ENCODE measurements at regions not wholly inside any gene's neighbourhood (a gene's known extent, or its start where the extent isn't known, plus 50 kb on each side); places are given as distances from the start of the nearest gene placed in this dataset.
A peak's percentile ranks its signal among the peaks of the same experiment; 100 is the strongest.

DNA sequence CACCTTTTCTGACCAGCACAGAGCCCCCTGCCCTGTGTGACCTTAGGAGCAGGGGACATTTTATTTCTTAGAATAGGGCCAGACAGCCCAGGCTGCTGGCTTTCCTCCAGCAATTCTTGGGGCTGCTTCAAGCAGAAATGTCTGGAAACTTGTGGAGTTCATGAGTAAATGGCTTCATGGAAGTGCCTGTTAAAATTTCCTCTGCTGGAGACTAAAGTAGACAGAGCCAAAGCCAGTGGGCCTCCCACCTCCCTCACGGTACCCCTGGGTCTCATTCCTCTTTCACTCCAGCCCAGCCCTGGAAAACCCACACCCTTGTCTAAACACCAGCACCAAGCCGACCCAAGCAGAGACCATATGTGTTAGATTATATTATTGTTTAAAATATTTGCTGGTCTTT is 505.5 kb upstream of the ZMIZ1 start:
- POLR2A ChIA-PET: no interaction called here

GRCh38 chr10:78565841-78566240 is 502.9 kb upstream of the ZMIZ1 start:
- TF ChIP-seq MEF2A (IDR thresholded peaks at IDR 0.05; ENCODE audit: borderline replicate concordance, low read depth): no peak
- no peak for TF ChIP-seq SIN3A (IDR thresholded peaks at IDR 0.05; ENCODE audit: borderline replicate concordance, low read depth, low read length)
- TF ChIP-seq FOXM1 (IDR thresholded peaks at IDR 0.05; ENCODE audit: low read depth): no peak
- TF ChIP-seq RAD21 (IDR thresholded peaks at IDR 0.05; ENCODE audit: low read length): no peak
- no peak for TF ChIP-seq RCOR1 (IDR thresholded peaks at IDR 0.05; ENCODE audit: low read length)
- TF ChIP-seq, protein P1, sequence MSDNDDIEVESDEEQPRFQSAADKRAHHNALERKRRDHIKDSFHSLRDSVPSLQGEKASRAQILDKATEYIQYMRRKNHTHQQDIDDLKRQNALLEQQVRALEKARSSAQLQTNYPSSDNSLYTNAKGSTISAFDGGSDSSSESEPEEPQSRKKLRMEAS (IDR thresholded peaks at IDR 0.05; ENCODE audit: low read depth): no peak
- TF ChIP-seq EZH2phosphoT487 (IDR thresholded peaks at IDR 0.05; ENCODE audit: borderline replicate concordance, low read depth): no peak
- TF ChIP-seq, protein P2, sequence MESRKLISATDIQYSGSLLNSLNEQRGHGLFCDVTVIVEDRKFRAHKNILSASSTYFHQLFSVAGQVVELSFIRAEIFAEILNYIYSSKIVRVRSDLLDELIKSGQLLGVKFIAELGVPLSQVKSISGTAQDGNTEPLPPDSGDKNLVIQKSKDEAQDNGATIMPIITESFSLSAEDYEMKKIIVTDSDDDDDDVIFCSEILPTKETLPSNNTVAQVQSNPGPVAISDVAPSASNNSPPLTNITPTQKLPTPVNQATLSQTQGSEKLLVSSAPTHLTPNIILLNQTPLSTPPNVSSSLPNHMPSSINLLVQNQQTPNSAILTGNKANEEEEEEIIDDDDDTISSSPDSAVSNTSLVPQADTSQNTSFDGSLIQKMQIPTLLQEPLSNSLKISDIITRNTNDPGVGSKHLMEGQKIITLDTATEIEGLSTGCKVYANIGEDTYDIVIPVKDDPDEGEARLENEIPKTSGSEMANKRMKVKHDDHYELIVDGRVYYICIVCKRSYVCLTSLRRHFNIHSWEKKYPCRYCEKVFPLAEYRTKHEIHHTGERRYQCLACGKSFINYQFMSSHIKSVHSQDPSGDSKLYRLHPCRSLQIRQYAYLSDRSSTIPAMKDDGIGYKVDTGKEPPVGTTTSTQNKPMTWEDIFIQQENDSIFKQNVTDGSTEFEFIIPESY (IDR thresholded peaks at IDR 0.05; ENCODE audit: borderline replicate concordance, low read depth): no peak
- TF ChIP-seq JUND (IDR thresholded peaks at IDR 0.05): no peak
- TF ChIP-seq RXRA (IDR thresholded peaks at IDR 0.05; ENCODE audit: borderline replicate concordance, low read depth): no peak
- TF ChIP-seq YY1 (IDR thresholded peaks at IDR 0.05; ENCODE audit: low read depth): no peak
- TF ChIP-seq GATA2 (CRISPR knock-in tag; IDR thresholded peaks at IDR 0.05): no peak
- Histone ChIP-seq H3K4me2 (no peak overlapping the region), H3F3A (replicated peaks; ENCODE audit: insufficient read depth) (no peaks in the 10 kb centered on the region), H3K9me2 (no peaks in the 10 kb centered on the region), H3K9me3 (no peaks in the 10 kb centered on the region), H2AFZ (ENCODE audit: low read depth) (no peak overlapping the region), H4K20me1 (ENCODE audit: insufficient read depth) (no peaks in the 10 kb centered on the region), H3K36me3 (replicated peaks in 1 of 2; ENCODE audit: control insufficient read depth in 1 of 2, insufficient read depth in 2 of 2, low read length in 1 of 2) (no peaks in the 10 kb centered on the region), H3K27ac (ENCODE audit: low read depth in 2 of 2, low read length in 1 of 2) (peak overlapping the region in 1 of 2 experiments; percentile 89; a peak in 2 of 4 replicates), H3K4me3 (ENCODE audit: low read depth in 2 of 2, low read length in 1 of 2) (no peak overlapping the region), H3K79me2 (ENCODE audit: insufficient read depth) (no peaks in the 10 kb centered on the region), H3K27me3 (ENCODE audit: insufficient read depth) (no peaks in the 10 kb centered on the region), H3K9ac (no peak overlapping the region), H3K4me1 (ENCODE audit: control insufficient read depth in 1 of 2, insufficient read depth in 2 of 2, low read depth in 1 of 2, low read length in 1 of 2) (peaks cover 8 to 45% of the 10 kb centered on the region in 2 experiments; a peak in 3 of 4 replicates)
- WGBS (ENCODE audit: low lambda C conversion rate): 72% methylated on average over 4 of the region's 4 CpGs
- ChIA-PET CTCF (interaction anchor here (1.0 to 1.5 kb wide), 4 partner anchors 13 to 51 kb away, joined by 3 to 4 read pairs (median 4); no protein-coding TSS in a partner anchor), POLR2A (no interaction called here)
- no peak for DNase-seq

More for the DNA sequence above, 505.5 kb upstream of the ZMIZ1 start:
- CTCF ChIA-PET: interaction anchor here (0.7 to 1.6 kb wide), 2 partner anchors 12 to 125 kb away, joined by 3 to 4 read pairs; no protein-coding TSS in a partner anchor
- no peaks in the 10 kb centered on the region for H3K36me3 ChIP-seq (replicated peaks in 1 of 2; ENCODE audit: control insufficient read depth in 1 of 2, insufficient read depth in 2 of 2, low read length in 1 of 2)
- no peaks in the 10 kb centered on the region for H3K79me2 ChIP-seq (ENCODE audit: insufficient read depth)
- WGBS (ENCODE audit: low lambda C conversion rate): 57% methylated on average over 2 of the region's 2 CpGs
- no peak for TF ChIP-seq TEAD4 (IDR thresholded peaks at IDR 0.05; ENCODE audit: borderline replicate concordance, insufficient read depth)
- TF ChIP-seq JUND (IDR thresholded peaks at IDR 0.05): no peak
- TF ChIP-seq FOXJ3 (CRISPR knock-in tag; IDR thresholded peaks at IDR 0.05): no peak
- no peak for TF ChIP-seq ELF1 (IDR thresholded peaks at IDR 0.05)
- no peak for TF ChIP-seq FOXM1 (IDR thresholded peaks at IDR 0.05; ENCODE audit: low read depth)
- no peak for TF ChIP-seq EP300 (IDR thresholded peaks at IDR 0.05; ENCODE audit: borderline replicate concordance in 1 of 2, low read depth in 1 of 2, low read length in 1 of 2)
- TF ChIP-seq, protein P3, sequence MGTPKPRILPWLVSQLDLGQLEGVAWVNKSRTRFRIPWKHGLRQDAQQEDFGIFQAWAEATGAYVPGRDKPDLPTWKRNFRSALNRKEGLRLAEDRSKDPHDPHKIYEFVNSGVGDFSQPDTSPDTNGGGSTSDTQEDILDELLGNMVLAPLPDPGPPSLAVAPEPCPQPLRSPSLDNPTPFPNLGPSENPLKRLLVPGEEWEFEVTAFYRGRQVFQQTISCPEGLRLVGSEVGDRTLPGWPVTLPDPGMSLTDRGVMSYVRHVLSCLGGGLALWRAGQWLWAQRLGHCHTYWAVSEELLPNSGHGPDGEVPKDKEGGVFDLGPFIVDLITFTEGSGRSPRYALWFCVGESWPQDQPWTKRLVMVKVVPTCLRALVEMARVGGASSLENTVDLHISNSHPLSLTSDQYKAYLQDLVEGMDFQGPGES (IDR thresholded peaks at IDR 0.05; ENCODE audit: low read depth, low read length): no peak
- no peak for TF ChIP-seq FOSL2 (IDR thresholded peaks at IDR 0.05; ENCODE audit: borderline replicate concordance, low read depth)
- TF ChIP-seq GABPA (IDR thresholded peaks at IDR 0.05; ENCODE audit: low read depth): no peak
- H3K4me3 ChIP-seq (ENCODE audit: low read depth in 2 of 2, low read length in 1 of 2): no peak overlapping the region
- no peaks in the 10 kb centered on the region for H4K20me1 ChIP-seq (ENCODE audit: insufficient read depth)
- H3K9me3 ChIP-seq: no peaks in the 10 kb centered on the region
- H3K9ac ChIP-seq: no peak overlapping the region
- peak overlapping the region in 1 of 2 experiments; percentile 50; a peak in 2 of 4 replicates for H3K27ac ChIP-seq (ENCODE audit: low read depth in 2 of 2, low read length in 1 of 2)
- DNase-seq: no peak
- H2AFZ ChIP-seq (ENCODE audit: low read depth): no peak overlapping the region
- no peaks in the 10 kb centered on the region for H3F3A ChIP-seq (replicated peaks; ENCODE audit: insufficient read depth)
- no peaks in the 10 kb centered on the region for H3K27me3 ChIP-seq (ENCODE audit: insufficient read depth)
- no peaks in the 10 kb centered on the region for H3K9me2 ChIP-seq
- peaks cover 8 to 47% of the 10 kb centered on the region in 2 experiments; a peak in 3 of 4 replicates for H3K4me1 ChIP-seq (ENCODE audit: control insufficient read depth in 1 of 2, insufficient read depth in 2 of 2, low read depth in 1 of 2, low read length in 1 of 2)
- H3K4me2 ChIP-seq: no peak overlapping the region
